Posterior cingulate gyrus (tissue), 11 donors: ENCODE measurements at regions not wholly inside any gene's neighbourhood (a gene's known extent, or its start where the extent isn't known, plus 50 kb on each side); places are given as distances from the start of the nearest gene placed in this dataset.

Experiments used
- DNase-seq, 10 donors: peaks; one replicate each; pipeline versions ENCODE4 v3.0.0 to v3.0.0-alpha.2; 2020 to 2021; ENCODE audit warnings: mixed read lengths in 3 of 10
- intact Hi-C: fragments of 100-400 bp; cut with DNase I; formaldehyde crosslinking; loops from one replicate; pipeline ENCODE4 v1.15.1; 2023

- no peak for DNase-seq
- intact Hi-C loops: no loop called here
Observed at GRCh38 chr5:25905646-25906045, 1132.7 kb downstream of the CDH9 start.

GRCh38 chr5:25892211-25892610 is 1146.2 kb downstream of the CDH9 start:
- DNase-seq: no peak
- intact Hi-C loops: no loop called here

- intact Hi-C loops: no loop called here
- DNase-seq: no peak
Observed at GRCh38 chr5:25891691-25892090, 1146.7 kb downstream of the CDH9 start.

- DNase-seq: no peak
- intact Hi-C loops: no loop called here
Observed at GRCh38 chr5:25881318-25882036, 1156.9 kb downstream of the CDH9 start.

- no peak for DNase-seq
- intact Hi-C loops: no loop called here
Observed at GRCh38 chr5:25863811-25864210, 1174.6 kb downstream of the CDH9 start.

- intact Hi-C loops: no loop called here
- DNase-seq: no peak
Observed at GRCh38 chr5:25862276-25862675, 1176.1 kb downstream of the CDH9 start.

GRCh38 chr5:25858019-25858418 is 1180.4 kb downstream of the CDH9 start:
- intact Hi-C loops: no loop called here
- peak in 1 of 10 donors; percentile 40 for DNase-seq

- intact Hi-C loops: no loop called here
Observed at GRCh38 chr5:25851301-25851700, 1187.1 kb downstream of the CDH9 start.

GRCh38 chr5:25850581-25850980 is 1187.8 kb downstream of the CDH9 start:
- no peak for DNase-seq
- intact Hi-C loops: no loop called here

More at GRCh38 chr5:25851301-25851700, 1187.1 kb downstream of the CDH9 start:
- DNase-seq: no peak

- intact Hi-C loops: no loop called here
- no peak for DNase-seq
Observed at GRCh38 chr5:25849270-25849669, 1189.1 kb downstream of the CDH9 start.

GRCh38 chr5:25823330-25823873 is 1178.6 kb upstream of the CDH10 start:
- intact Hi-C loops: no loop called here
- peak in 2 of 10 donors; percentile 43 to 71 for DNase-seq
